Caco-2 (cell line): ENCODE measurements at regions not wholly inside any gene's neighbourhood (a gene's known extent, or its start where the extent isn't known, plus 50 kb on each side); places are given as distances from the start of the nearest gene placed in this dataset.

Source experiments
- BruUV-seq: library from RNA; stranded (reverse); fragments of 400-500 nt; replicated peaks from 2 replicates; lab custom pipeline; 2021; lab: Mats Ljungman, UMichigan
- CTCF ChIA-PET: fragments of 300-600 bp; sonication (Branson Sonifier 250); formaldehyde crosslinking; loops from one replicate; lab custom pipeline; 2022; ENCODE audit warnings: antibody characterized with exemption; lab: Charles Lee
- POLR2A ChIA-PET: fragments of 300-600 bp; sonication (Branson Sonifier 250); formaldehyde crosslinking; loops from one replicate; lab custom pipeline; 2022; ENCODE audit warnings: antibody characterized with exemption; lab: Charles Lee
- DNase-seq, 2 experiments: peaks; one replicate each; pipeline versions ENCODE4 v3.0.0 to v3.0.0-alpha.2; 2020 to 2022
- H3K27me3 ChIP-seq: replicated peaks from 2 replicates; pipeline ENCODE4 v1.6.0; 2011; ENCODE audit warnings: low read length; ENCODE audit not compliant: control insufficient read depth, insufficient read depth
- H3K36me3 ChIP-seq: 2 replicates; pipeline ENCODE4 v1.5.1; 2011; ENCODE audit warnings: low read length; ENCODE audit not compliant: control insufficient read depth, insufficient read depth
- H3K4me1 ChIP-seq: fragments of 250-450 bp; sonication (Bioruptor Pico); 2 replicates; pipeline ENCODE4 v1.5.1; 2020; ENCODE audit warnings: mild to moderate bottlenecking
- H3K4me3 ChIP-seq: 2 replicates; pipeline ENCODE4 v1.5.1; 2011; ENCODE audit warnings: low read depth, mild to moderate bottlenecking, control low read depth, low read length
- H3K9me3 ChIP-seq: fragments of 250-450 bp; sonication (Bioruptor Pico); 2 replicates; pipeline ENCODE4 v1.5.1; 2020; ENCODE audit warnings: mild to moderate bottlenecking, moderate library complexity
- H3K27ac Mint-ChIP-seq: one replicate; pipeline ENCODE4 v1.8.0; 2022; ENCODE audit warnings: mixed read lengths; ENCODE audit not compliant: unreplicated experiment
- H3K27me3 Mint-ChIP-seq: one replicate; pipeline ENCODE4 v1.8.0; 2022; ENCODE audit warnings: mixed read lengths; ENCODE audit not compliant: insufficient read depth, unreplicated experiment
- H3K36me3 Mint-ChIP-seq: one replicate; pipeline ENCODE4 v1.8.0; 2022; ENCODE audit warnings: mild to moderate bottlenecking, mixed read lengths; ENCODE audit not compliant: insufficient read depth, unreplicated experiment
- H3K4me1 Mint-ChIP-seq: one replicate; pipeline ENCODE4 v1.8.0; 2022; ENCODE audit warnings: low read depth, mixed read lengths; ENCODE audit not compliant: unreplicated experiment
- H3K4me3 Mint-ChIP-seq: one replicate; pipeline ENCODE4 v1.8.0; 2022; ENCODE audit warnings: mild to moderate bottlenecking, moderate library complexity, mixed read lengths; ENCODE audit not compliant: unreplicated experiment
- H3K9me3 Mint-ChIP-seq: one replicate; pipeline ENCODE4 v1.8.0; 2022; ENCODE audit warnings: mixed read lengths; ENCODE audit not compliant: unreplicated experiment
- CTCF ChIP-seq, 2 experiments: fragments of 200-600 bp in 1 of 2; IDR thresholded peaks; 1 replicate in 1 of 2; 2 replicates in 1 of 2; pipeline versions ENCODE4 v1.5.1 to v1.8.0; 2011 to 2022; ENCODE audit warnings: antibody characterized with exemption in 1 of 2, control low read depth in 1 of 2, inconsistent platforms in 1 of 2, low read depth in 1 of 2, low read length in 1 of 2, mild to moderate bottlenecking in 1 of 2, moderate library complexity in 1 of 2; ENCODE audit not compliant: insufficient read depth in 1 of 2, severe bottlenecking in 1 of 2, unreplicated experiment in 1 of 2
- intact Hi-C: fragments of 100-400 bp; cut with micrococcal nuclease; formaldehyde crosslinking; loops from one replicate; pipeline ENCODE4 v1.10.0; 2022; ENCODE audit not compliant: unreplicated experiment

- CTCF ChIA-PET, result no interaction called here
- no TSS peak for BruUV-seq
- intact Hi-C loops, result no loop called here
These were observed 101.7 kb upstream of the TLE1 start for GRCh38 chr9:81791076-81791475.

GRCh38 chr9:81798606-81799005, 109.3 kb upstream of the TLE1 start:
- TF ChIP-seq CTCF (IDR thresholded peaks at IDR 0.05; ENCODE audit: insufficient read depth in 1 of 2, low read depth in 1 of 2, low read length in 1 of 2, severe bottlenecking in 1 of 2, unreplicated experiment in 1 of 2), result no peak
- ChIA-PET POLR2A (no interaction called here), CTCF (no interaction called here)
- no peak overlapping the region for H3K27ac Mint-ChIP-seq
- H3K36me3 Mint-ChIP-seq, result no peaks in the 10 kb centered on the region
- H3K9me3 ChIP-seq, result no peaks in the 10 kb centered on the region
- H3K4me1 Mint-ChIP-seq, result peaks cover 10% of the 10 kb centered on the region
- H3K9me3 Mint-ChIP-seq, result no peaks in the 10 kb centered on the region
- no peak overlapping the region for H3K4me3 Mint-ChIP-seq
- no peak overlapping the region for H3K4me3 ChIP-seq
- no peaks in the 10 kb centered on the region for H3K36me3 ChIP-seq
- H3K27me3 Mint-ChIP-seq, result no peaks in the 10 kb centered on the region
- intact Hi-C loops, result no loop called here
- BruUV-seq, result no TSS peak
- no peaks in the 10 kb centered on the region for H3K4me1 ChIP-seq
- H3K27me3 ChIP-seq, result no peaks in the 10 kb centered on the region
- no peak for DNase-seq

More at GRCh38 chr9:81791076-81791475, 101.7 kb upstream of the TLE1 start:
- TF ChIP-seq CTCF (IDR thresholded peaks at IDR 0.05; ENCODE audit: insufficient read depth in 1 of 2, low read depth in 1 of 2, low read length in 1 of 2, severe bottlenecking in 1 of 2, unreplicated experiment in 1 of 2), result no peak
- Histone ChIP-seq H3K4me1 (peaks cover 24% of the 10 kb centered on the region), H3K36me3 (no peaks in the 10 kb centered on the region), H3K27me3 (no peaks in the 10 kb centered on the region), H3K9me3 (no peaks in the 10 kb centered on the region), H3K4me3 (no peak overlapping the region)
- H3K4me1 Mint-ChIP-seq, result peaks cover 5% of the 10 kb centered on the region
- no peak overlapping the region for H3K27ac Mint-ChIP-seq
- no peak overlapping the region for H3K4me3 Mint-ChIP-seq
- POLR2A ChIA-PET, result no interaction called here
- no peak for DNase-seq
- no peaks in the 10 kb centered on the region for H3K27me3 Mint-ChIP-seq
- H3K36me3 Mint-ChIP-seq, result peaks cover 6% of the 10 kb centered on the region
- H3K9me3 Mint-ChIP-seq, result no peaks in the 10 kb centered on the region

GRCh38 chr9:81801190-81801589, 111.8 kb upstream of the TLE1 start:
- CTCF ChIA-PET, result no interaction called here
- H3K4me3 Mint-ChIP-seq, result no peak overlapping the region
- no peaks in the 10 kb centered on the region for H3K27me3 Mint-ChIP-seq

More at GRCh38 chr9:81801190-81801589, 111.8 kb upstream of the TLE1 start:
- Mint-ChIP-seq H3K27ac (no peak overlapping the region), H3K9me3 (no peaks in the 10 kb centered on the region), H3K36me3 (no peaks in the 10 kb centered on the region), H3K4me1 (peaks cover 10% of the 10 kb centered on the region)
- H3K4me3 ChIP-seq, result no peak overlapping the region
- H3K36me3 ChIP-seq, result no peaks in the 10 kb centered on the region
- BruUV-seq, result no TSS peak
- no peak for TF ChIP-seq CTCF (IDR thresholded peaks at IDR 0.05; ENCODE audit: insufficient read depth in 1 of 2, low read depth in 1 of 2, low read length in 1 of 2, severe bottlenecking in 1 of 2, unreplicated experiment in 1 of 2)
- POLR2A ChIA-PET, result no interaction called here
- H3K4me1 ChIP-seq, result no peaks in the 10 kb centered on the region
- intact Hi-C loops, result no loop called here
- no peak for DNase-seq
- H3K27me3 ChIP-seq, result no peaks in the 10 kb centered on the region
- no peaks in the 10 kb centered on the region for H3K9me3 ChIP-seq
